ENCODE measurements at regions not wholly inside any gene's neighbourhood (a gene's known extent, or its start where the extent isn't known, plus 50 kb on each side); places are given as distances from the start of the nearest gene placed in this dataset.

GRCh38 chr10:33035411-33035810 lies 77.4 kb upstream of the ITGB1 start:
- no peak overlapping the region for H2AK5ac ChIP-seq (ENCODE audit: low read depth, low read length)
- intact Hi-C loops (cut with micrococcal nuclease), result no loop called here
- no peak overlapping the region for H3K18ac ChIP-seq (ENCODE audit: low read depth, low read length)
- BruUV-seq (replicated peaks), result no TSS peak
- ChIA-PET POLR2A (ENCODE audit: unreplicated experiment) (no interaction called here), CTCF (interaction anchor here (1.2 kb wide), 1 partner anchor 120 kb away, joined by 3 read pairs; no protein-coding TSS in a partner anchor)
- H4K20me1 ChIP-seq (ENCODE audit: insufficient read depth, low read length), result no peaks in the 10 kb centered on the region
- no peak overlapping the region for H2AFZ ChIP-seq (replicated peaks; ENCODE audit: low read length, poor library complexity)
- peaks cover 2% of the 10 kb centered on the region for H3K4me1 ChIP-seq (ENCODE audit: control insufficient read depth, insufficient read depth, low read length)
- H3K27me3 ChIP-seq (ENCODE audit: control insufficient read depth, insufficient read depth, low read length), result no peaks in the 10 kb centered on the region
- no peak overlapping the region for H3K9ac ChIP-seq (ENCODE audit: low read depth, low read length)
- no peaks in the 10 kb centered on the region for H3K36me3 ChIP-seq (ENCODE audit: control insufficient read depth, insufficient read depth, low read length)
- no peak overlapping the region for H4K8ac ChIP-seq (ENCODE audit: low read depth in 2 of 2, low read length in 2 of 2)
- no peak overlapping the region for H4K91ac ChIP-seq (ENCODE audit: insufficient read depth, low read depth, low read length)
- TF ChIP-seq MAZ (IDR thresholded peaks at IDR 0.05; ENCODE audit: borderline replicate concordance, low read depth, low read length), result no peak
- no peak overlapping the region for H2BK15ac ChIP-seq (ENCODE audit: low read depth, low read length)
- H2BK120ac ChIP-seq (ENCODE audit: low read depth, low read length), result no peak overlapping the region
- ATAC-seq (ENCODE audit: low read depth) (no peak), DNase-seq (no peak)
- H3K4me2 ChIP-seq (ENCODE audit: low read depth, low read length), result no peak overlapping the region
- dilution Hi-C loops (cut with HindIII; ENCODE audit: low sequenced_read_pairs, unreplicated experiment), result no loop called here
- no peaks in the 10 kb centered on the region for H3K79me1 ChIP-seq (ENCODE audit: low read depth in 1 of 2, low read length in 2 of 2)
- no peak overlapping the region for H2BK5ac ChIP-seq (ENCODE audit: low read depth, low read length, poor library complexity, severe bottlenecking)
- no peak overlapping the region for H2BK20ac ChIP-seq (ENCODE audit: low read depth, low read length)
- no peak overlapping the region for H3K56ac ChIP-seq (ENCODE audit: extremely low read depth, insufficient read depth, low read length)
- H2AK9ac ChIP-seq (replicated peaks; ENCODE audit: low read depth, low read length, poor library complexity), result no peak overlapping the region
- no peak overlapping the region for H3K27ac ChIP-seq (ENCODE audit: insufficient read depth, low read length)
- no peaks in the 10 kb centered on the region for H3K9me3 ChIP-seq (ENCODE audit: control insufficient read depth, insufficient read depth, low read length)
- H3K14ac ChIP-seq (replicated peaks; ENCODE audit: low read depth, low read length), result no peak overlapping the region
- H3K4me3 ChIP-seq (ENCODE audit: insufficient read depth, low read depth, low read length), result no peak overlapping the region
- no CpG with 5 or more reads among the region's 3 CpGs for WGBS, 2 experiments (ENCODE audit: extremely low coverage in 2 of 2, insufficient read length in 1 of 2)
- H3K9me1 ChIP-seq (ENCODE audit: insufficient read depth, low read length), result no peaks in the 10 kb centered on the region
- H4K5ac ChIP-seq (ENCODE audit: low read depth, low read length), result no peak overlapping the region
- H3K23ac ChIP-seq (ENCODE audit: low read depth, low read length), result no peak overlapping the region
- in situ Hi-C loops (cut with MboI; ENCODE audit: low sequenced_read_pairs), result no loop called here
- H3K4ac ChIP-seq (ENCODE audit: low read depth, low read length), result no peak overlapping the region
